HG02870 (cell line): ENCODE measurements at regions not wholly inside any gene's neighbourhood (a gene's known extent, or its start where the extent isn't known, plus 50 kb on each side); places are given as distances from the start of the nearest gene placed in this dataset.
"Not testable (repeated sequence)": the region's sequence is repeated elsewhere in the genome, so short reads cannot be mapped to it uniquely, and the experiment has no call there.

ENCODE experiments used
- ATAC-seq: cut with Tn5 transposase; IDR thresholded peaks from one replicate; pipeline ENCODE4 v1.9.1; 2021; ENCODE audit warnings: mild to moderate bottlenecking, moderate library complexity; ENCODE audit not compliant: unreplicated experiment

DNA sequence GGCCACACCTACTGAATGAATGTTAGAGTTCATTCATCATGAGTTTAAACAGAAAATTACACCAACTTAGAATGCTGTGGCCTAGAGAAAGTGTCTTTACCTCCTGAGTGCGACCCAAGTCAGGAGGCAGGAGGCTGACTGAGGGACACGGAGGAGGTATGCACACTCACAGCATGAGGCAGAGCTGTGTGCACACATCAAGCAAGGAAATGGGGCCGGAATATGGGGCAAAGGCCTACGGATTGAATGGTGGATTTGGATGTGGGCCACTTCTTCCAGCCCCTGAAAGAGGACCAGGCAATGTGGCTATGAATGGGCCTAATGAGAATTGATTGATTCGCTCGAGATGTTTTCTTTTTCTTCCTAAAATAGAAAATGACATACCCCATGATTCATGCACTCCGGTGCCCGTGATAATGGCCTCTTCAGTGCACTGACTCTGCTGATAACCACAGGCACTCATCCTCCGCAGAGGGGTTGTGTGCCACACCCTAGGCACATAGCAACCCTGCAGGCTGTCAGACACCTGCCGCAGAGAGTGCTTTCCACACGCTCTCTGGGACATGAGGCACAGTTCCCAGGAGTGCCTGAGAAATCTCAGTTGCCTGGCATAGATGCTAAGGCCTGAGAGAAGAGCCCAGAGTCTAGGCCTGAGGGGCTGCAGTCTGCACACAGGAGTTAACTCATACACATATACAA is 155.5 kb downstream of the GLUL start:
- no peak for ATAC-seq

DNA sequence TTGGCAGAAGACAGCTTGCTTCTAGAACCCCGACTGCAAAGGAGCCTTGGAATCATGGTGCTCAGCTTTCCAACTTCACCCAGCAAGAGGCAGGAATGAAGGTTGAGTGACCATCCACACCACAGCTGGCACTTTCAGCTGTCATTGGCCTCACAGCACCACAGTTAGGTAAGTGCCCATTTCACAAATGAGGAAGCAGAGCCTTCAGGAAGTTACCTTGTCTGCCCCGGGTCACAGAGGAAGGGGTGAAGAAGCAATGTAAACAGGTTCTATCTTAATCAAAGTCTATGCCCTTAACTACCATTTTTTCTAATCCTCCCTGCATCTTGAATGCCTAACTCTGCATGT is 156.0 kb downstream of the GLUL start:
- ATAC-seq: no peak

DNA sequence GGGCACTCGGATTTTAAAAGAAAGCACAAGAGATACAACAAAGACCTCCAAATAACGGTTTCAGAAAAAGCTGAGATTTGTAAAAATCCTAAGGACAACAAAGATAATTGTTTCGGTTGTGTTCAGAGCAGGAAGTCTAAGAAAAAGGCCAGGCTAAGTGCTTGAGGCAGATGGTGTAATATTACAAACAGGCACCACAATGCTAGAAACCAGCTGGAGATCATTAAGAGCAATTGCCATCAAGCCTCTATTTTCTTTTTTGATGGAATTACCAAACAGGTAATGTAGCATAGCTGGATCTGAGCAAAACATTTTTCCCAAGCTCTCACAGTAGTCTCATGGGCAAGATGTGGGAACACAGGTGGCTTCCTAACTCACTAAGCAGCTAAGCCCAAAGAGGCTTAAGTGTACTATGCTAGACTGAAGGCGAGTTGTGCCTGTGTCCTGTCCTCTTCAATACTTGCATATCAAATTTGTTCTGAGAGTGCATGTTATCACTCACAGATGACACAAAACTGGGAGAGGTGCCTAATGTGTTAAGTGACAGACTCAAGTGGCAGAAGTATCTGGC is 161.6 kb downstream of the GLUL start:
- ATAC-seq: no peak

DNA sequence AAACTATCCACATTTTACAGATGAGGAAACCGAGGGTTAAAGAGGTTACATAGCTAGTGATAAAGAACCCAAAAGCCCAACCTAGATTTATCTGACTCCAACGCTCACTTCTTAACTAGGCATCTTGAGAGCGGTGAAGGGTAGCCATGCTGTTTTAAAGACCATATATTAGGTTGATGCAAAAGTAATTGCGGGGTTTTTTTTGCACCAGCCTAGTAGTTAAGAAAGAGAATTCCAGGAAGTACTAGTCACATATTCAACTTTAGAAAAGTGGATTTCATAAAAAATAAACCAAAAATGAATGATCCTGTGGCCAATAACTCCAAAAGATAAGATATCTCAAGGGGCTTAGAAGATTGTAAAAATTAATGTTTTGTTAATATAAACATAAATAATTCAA is 162.1 kb downstream of the GLUL start:
- no peak for ATAC-seq

DNA sequence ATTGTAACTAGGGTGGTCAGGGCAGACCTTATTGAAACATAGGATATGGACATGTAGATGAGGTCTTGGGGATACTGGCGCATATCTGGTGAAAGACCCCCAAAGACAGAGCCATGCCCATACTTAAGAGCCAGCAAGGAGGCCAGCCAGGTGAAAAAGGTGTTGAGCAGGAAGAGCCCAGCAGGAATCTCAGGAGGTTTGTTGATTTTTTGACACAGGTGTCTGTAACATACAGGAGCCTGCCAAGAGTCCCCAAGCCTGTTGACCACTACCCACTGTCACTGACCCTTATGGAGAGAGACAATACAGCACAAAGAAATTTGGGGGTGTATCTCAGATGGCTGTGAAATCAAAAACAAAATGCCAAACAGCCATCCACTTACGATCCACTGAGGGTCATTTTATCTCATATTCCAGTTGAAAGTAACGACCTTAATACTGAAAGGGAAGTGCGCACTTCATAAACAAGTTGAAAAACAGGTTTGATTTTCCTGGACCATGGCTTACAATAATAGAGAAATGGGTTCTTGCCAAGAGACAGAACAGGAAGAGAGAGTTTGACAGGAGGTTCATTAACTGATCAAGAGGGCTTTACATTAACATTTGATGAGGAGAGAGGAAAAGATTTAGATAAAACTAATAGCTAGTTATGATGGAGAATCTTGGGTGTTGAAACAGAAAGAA is 163.6 kb downstream of the GLUL start:
- ATAC-seq: no peak

DNA sequence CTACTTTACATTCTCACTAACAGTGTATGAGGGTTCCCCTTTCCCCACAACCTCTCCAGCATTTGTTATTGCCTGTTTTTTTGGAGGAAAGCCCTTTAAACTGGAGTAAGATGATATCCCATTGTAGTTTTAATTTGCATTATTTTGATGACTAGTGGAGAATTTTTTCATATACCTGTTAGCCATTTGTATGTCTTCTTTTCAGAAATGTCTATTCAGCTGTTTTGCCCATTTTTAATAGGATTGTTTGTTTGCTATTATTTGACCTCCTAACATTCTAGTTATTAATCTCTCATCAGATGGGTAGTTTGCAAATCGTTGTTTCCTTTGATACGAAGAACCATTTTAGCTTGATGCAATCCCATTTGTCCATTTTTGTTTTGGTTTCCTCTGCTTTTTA is 165.0 kb downstream of the GLUL start:
- no peak for ATAC-seq

DNA sequence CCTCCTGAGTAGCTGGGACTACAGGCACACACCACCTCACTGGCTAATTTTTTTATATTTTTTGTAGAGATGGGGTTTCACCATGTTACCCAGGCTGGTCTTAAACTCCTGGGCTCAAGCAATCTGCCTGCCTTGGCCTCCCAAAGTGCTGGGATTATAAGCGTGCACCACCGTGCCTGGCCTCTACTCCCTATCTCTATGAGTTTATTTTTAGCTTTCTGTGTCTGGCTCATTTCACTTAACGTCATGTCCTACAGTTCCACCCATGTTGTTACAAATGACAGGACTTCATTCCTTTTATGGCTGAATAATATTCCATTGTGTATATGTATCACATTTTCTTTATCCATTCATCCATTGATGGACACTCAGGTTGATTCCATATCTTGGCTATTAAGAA is 164.2 kb upstream of the ZNF648 start:
- ATAC-seq: not testable (repeated sequence)

DNA sequence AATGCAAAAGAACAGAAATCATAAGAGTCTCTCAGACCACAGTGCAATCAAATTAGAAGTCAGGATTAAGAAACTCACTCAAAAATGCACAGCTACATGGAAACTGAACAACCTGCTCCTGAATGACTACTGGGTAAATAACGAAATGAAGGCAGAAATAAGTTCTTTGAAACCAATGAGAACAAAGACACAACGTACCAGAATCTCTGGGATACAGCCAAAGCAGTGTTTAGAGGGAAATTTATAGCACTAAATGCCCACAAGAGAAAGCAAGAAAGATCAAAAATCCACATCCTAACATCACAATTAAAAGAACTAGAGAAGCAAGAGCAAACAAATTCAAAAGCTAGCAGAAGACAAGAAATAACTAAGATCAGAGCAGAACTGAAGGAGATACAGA is 160.5 kb upstream of the ZNF648 start:
- not testable (repeated sequence) for ATAC-seq

DNA sequence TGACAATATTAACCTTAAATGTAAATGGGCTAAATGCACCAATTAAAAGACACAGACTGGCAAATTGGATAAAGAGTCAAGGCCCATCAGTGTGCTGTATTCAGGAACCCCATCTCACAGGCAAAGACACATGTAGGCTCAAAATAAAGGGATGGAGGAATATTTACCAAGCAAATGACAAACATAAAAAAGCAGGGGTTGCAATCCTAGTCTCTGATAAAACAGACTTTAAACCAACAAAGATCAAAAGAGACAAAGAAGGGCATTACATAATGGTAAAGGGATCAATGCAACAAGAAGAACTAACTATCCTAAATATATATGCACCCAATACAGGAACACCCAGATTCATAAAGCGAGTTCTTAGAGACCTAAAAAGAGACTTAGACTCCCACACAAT is 159.9 kb upstream of the ZNF648 start:
- ATAC-seq: not testable (repeated sequence)

DNA sequence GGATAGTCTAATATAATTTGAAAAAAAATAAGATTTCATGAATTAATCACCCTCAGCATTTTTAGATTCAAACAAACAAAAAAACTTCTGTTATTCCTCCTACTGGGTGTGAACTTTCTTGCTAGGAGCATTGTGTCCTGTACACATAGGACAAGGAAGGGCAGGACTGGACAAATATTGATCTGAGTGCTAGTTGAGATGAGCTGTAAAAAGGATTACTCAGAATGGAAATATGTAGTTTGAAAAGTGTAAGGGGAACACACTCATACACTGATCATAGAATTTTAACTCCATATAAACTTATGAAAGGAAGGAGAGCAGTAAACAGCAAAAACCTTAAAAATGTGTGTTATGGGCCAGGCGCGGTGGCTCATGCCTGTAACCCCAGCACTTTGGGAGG is 156.5 kb upstream of the ZNF648 start:
- no peak for ATAC-seq

DNA sequence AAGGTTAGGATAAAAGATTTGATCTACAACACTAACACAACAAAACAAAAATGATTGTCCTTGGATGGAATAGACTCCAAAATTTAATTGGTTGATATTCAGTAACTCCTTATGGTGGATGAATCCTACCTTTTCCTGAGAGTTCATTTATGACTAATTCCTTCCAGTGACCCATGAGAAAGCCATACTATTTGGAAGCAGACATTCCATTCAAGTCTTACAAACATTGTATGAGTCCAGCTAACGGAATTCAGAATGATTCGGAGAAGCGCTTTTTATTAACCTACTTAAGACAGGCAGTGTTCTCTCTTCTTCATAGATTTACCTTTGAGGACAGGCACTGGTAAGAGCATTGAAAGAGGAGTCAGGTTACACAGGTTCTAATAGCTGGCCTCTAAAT is 155.6 kb upstream of the ZNF648 start:
- no peak for ATAC-seq

DNA sequence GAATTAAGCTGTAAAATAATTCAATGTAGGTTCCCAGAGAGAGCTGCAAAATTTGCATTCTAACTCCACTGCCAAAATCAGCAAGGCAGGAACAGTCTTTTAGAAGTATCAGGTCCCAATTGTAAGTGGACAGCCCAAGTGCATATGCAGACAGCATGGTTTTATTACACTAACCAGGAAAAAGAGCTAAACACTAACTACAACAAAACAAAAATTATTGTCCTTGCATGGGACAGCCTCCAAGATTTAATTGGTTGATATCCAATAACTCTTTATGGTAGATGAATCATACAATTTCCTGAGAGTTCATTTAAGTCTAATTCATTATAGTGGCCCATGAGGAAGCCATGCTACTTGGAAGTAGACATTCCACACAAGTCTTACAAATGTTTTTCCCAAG is 154.3 kb upstream of the ZNF648 start:
- ATAC-seq: no peak

DNA sequence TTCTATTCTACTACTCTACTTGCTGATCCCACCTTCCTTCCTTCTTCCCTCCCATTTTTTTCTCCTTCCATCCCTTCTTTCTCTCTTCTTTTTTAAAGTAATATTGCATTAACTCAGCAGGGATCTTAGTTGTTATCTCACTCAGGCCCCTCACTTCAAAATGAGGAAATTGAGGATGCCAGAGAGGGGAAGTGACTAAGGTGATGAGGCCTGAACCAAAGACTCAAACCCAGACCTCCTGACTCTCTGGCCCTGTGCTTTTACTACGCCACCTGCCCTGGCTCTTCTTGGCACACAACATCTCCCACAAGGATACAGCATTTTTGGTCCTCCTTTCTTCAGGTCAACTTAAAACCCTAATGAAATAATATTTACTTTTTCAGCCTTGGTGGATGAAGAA is 151.7 kb upstream of the ZNF648 start:
- no peak for ATAC-seq

DNA sequence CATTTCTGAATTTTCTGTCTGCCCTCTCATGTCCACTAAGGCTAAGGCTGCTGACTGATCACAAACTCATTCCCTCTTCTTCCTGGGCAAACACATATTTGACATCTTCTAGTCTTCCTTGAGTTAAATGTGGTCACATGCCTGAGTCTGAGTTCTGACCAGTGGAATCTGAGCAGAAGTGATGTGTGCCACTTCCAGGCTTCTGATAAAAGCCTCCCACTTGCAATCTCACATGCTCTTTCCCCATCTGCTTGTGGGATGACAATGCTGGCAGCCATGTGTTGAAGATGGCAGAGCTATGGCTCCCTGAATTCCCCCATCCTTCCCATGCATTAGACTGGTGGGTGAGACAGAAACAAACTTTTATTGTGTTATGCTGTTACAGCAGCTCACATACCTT is 149.9 kb upstream of the ZNF648 start:
- ATAC-seq: no peak

DNA sequence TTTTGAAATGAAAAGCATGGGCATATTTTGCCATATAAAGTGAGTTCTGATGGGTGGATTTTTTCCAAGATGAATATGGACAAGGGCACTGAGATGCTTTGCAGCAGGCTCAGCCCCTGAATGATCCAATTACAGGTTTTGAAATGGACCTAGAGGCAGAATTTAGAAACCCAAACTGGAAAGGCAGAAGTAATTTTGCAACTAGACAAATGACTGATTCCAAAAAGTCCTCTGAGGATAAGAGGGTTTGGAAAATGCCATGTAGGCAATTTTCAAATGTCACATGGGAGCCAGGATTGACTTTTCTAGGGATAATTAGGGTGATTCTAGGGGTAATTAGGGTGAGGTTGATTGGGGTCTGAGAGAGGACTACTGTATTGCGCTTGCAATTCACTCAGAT is 148.9 kb upstream of the ZNF648 start:
- ATAC-seq: no peak

DNA sequence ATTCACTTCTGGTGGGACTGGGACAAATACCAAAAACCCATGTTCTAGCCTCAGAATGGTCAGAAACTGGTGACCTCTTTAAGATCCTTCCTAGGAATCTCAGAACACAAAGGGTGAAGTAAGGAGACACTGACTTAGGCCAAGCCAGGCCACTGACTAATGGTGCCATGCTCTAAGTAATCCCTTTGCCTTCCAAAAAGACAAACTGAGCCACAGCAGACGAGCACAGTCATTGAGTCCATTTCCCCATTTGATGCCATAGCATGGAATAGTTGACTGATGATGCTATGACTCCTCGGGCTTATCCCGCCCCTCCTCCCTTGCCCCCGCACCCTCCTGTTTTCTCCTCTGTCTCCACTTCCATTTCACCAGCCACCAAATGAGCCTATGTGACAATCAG is 145.8 kb upstream of the ZNF648 start:
- ATAC-seq: no peak

DNA sequence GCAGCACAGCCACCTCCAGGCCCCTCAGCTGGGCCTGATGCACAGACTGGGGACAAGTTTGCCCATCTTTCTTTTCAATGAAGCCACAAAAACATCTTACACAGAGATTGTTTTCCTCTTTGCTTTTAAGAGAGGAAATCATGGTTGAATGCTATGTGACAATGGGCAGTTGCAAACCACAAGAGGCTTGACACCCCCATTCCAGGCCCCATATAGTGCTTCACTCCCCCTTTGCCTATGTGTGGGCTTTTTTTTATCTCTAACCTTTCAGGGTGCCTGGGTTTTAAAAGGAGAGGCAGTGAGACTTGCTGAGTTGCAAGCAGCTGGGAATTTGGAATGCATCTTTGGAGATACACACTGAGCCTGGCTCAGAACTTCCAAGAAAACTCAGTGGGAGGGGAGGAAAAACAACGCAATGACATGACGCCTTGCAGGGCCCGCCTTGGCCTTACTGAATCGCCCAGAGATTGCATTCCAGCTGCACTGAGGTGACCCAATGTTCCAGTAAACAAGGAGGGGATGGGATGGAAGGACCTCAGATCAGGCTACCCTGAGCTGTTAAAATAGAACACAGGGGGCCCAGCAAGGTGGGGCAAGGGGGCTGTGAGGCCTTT is 145.2 kb upstream of the ZNF648 start:
- ATAC-seq: no peak

DNA sequence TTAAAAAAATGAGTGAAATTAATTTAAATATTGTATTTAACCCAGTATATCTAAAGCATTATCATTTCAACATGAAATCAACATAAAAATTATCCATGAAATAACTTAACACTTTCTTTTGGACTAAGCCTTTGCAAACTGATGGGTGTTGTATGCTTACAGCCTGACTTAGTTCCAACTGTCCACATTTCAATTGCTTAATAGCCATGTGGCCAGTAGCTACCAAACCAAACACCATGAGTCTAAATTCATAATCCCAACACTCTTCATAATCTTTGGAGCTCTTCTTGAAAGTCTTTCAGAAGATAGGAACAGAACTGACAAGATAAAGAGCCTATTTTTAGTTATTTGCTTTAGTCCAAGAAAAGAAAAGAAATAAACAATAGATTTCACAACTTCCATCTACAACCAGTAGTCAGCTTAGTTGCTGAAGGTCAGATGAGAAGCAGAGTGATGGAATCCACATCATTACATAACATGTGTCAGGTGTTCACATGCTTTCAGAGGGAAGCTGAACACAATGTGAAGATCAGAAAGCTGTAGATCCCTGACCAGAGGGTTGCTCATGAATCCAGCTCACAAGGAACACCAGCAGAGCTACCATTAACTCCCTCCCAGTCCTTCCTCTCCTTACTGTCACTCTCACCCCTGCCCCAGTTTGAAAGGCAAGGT is 144.0 kb upstream of the ZNF648 start:
- no peak for ATAC-seq

DNA sequence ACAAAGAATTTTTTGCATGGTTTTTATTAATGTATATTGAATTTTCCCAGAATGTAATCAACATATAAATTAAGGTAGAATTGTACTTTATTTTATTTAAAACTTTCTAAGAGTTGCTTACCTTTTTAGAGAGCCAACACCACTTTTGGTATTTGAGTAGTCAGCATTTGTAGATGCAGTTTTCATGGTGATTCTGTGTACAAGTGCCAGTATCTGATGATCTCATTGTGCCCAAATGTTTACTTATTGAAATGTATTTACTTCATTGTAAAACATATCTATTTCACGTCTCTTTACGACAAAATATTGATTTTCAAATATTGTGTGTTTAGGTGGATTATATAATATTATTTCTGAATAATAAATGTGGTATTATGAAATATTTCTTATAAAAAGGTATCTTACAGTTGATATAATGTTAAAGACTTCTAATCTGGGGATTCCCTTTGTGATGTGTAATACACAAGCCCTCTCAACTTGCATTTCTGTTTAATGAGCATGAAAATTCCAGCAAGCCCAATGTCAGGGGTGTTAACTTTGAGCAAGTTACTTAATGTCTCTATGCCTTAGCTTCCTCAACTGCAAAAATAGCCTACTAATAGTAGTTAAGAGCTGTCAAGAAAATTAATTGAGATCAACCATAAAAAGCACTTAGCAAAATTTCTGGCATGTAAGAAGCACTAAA is 141.8 kb upstream of the ZNF648 start:
- ATAC-seq: no peak

DNA sequence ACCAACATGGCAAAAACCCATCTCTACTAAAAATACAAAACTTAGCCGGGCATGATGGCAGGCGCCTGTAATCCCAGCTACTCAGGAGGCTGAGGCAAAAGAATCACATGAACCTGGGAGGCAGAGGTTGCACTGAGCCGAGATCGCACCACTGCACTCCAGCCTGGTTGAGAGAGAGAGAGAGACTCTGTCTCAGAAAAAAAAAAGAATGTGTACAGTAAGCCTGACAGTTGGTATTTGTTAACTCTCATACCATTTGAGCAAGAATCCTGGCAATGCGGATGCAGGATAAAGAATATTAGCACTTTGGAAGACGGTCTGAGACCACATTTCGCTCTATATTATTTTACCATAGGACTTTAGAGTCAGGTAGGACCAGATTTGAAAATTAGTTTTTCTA is 140.0 kb upstream of the ZNF648 start:
- not testable (repeated sequence) for ATAC-seq
